ENCODE measurements at regions not wholly inside any gene's neighbourhood (a gene's known extent, or its start where the extent isn't known, plus 50 kb on each side); places are given as distances from the start of the nearest gene placed in this dataset.

DNA sequence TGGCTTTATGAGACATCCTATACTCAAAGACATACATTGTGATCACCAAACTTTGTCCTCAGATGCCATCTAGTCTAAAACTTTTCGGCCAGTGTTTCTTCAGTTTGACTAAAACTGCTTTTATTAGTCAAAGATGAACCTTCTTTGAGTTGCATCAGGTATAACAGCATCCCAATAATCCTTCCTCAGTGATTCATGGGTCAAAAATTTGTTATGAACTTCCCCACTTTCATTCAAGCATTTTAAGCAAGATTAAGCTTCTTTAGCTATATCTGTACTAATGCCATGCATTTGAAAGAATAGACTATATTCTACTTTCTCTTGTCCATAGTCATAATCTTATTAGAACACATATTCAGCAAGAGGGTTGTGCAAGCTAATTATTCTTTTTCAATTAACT, 1070.4 kb upstream of the ADGRL3 start:
- Histone ChIP-seq H3K4me3 (ENCODE audit: low read length) (no peak overlapping the region), H3K9ac (ENCODE audit: low read length) (no peak overlapping the region), H3K27ac (ENCODE audit: low read depth, low read length) (no peak overlapping the region), H3K27me3 (ENCODE audit: control insufficient read depth, insufficient read depth, low read length) (no peaks in the 10 kb centered on the region), H3K4me1 (ENCODE audit: control insufficient read depth, insufficient read depth, low read length) (no peaks in the 10 kb centered on the region), H3K36me3 (ENCODE audit: control insufficient read depth, insufficient read depth, low read length) (no peaks in the 10 kb centered on the region)

DNA sequence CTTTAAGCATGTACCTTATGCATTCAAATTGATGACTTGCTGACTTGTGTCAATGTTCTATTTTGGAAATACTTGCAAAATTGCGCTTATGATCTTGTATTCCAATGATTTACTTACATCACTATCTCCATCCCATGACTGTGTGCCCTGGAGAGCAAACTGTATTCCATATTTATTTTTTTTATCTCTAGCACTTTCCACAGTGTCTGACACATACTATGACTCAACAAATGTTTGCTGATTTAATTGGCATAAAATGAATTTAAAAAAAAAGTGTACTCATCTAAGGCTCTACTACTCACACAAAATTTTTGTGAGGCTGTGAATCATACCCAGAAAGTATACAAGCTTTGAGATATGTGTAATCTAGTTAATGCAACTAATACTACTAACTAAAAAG, 1066.8 kb upstream of the ADGRL3 start:
- no peak overlapping the region for H3K4me3 ChIP-seq (ENCODE audit: low read length)

DNA sequence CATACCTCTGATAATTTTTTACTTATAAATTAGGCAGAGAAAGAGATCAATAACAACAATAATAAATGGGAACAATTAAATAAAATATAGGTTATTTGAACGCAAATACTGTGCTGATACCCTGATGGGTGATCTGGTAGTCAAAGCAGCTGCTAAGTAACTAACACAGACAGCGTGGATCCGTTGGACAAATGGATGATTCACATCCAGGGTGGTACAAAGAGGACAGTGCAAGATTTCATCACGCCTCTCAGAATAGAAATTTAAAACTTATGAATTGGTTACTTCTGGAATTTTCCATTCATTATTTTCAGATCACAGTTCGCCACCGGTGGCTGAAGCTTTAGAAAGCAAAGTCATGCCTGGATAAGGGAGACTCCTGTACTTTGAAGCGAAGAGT, 1066.0 kb upstream of the ADGRL3 start:
- no peak overlapping the region for H3K9ac ChIP-seq (ENCODE audit: low read length)

More for the DNA sequence above, 1066.8 kb upstream of the ADGRL3 start:
- Histone ChIP-seq H3K36me3 (ENCODE audit: control insufficient read depth, insufficient read depth, low read length) (no peaks in the 10 kb centered on the region), H3K27ac (ENCODE audit: low read depth, low read length) (no peak overlapping the region), H3K9ac (ENCODE audit: low read length) (no peak overlapping the region), H3K4me1 (ENCODE audit: control insufficient read depth, insufficient read depth, low read length) (no peaks in the 10 kb centered on the region), H3K27me3 (ENCODE audit: control insufficient read depth, insufficient read depth, low read length) (no peaks in the 10 kb centered on the region)

DNA sequence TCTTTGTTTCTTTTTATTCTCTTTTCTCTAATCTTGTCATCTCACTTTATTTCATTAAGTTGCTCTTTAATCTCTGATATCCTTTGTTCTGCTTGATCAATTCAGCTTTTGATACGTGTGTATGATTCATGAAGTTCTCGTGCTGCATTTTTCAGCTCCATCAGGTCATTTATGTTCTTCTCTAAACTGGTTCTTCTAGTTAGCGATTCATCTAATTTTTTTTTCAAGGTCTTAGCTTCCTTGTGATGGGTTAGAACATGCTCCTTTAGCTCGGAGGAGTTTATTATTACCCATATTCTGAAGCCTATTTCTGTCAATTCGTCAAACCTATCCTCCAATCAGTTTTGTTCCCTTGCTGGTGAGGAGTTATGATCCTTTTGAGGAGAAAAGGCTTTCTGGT, 1045.0 kb upstream of the ADGRL3 start:
- no peak overlapping the region for H3K9ac ChIP-seq (ENCODE audit: low read length)
- H3K4me3 ChIP-seq (ENCODE audit: low read length): no peak overlapping the region
- H3K27me3 ChIP-seq (ENCODE audit: control insufficient read depth, insufficient read depth, low read length): no peaks in the 10 kb centered on the region
- H3K36me3 ChIP-seq (ENCODE audit: control insufficient read depth, insufficient read depth, low read length): no peaks in the 10 kb centered on the region
- no peaks in the 10 kb centered on the region for H3K4me1 ChIP-seq (ENCODE audit: control insufficient read depth, insufficient read depth, low read length)
- H3K27ac ChIP-seq (ENCODE audit: low read depth, low read length): no peak overlapping the region

More for the DNA sequence above, 1066.0 kb upstream of the ADGRL3 start:
- Histone ChIP-seq H3K4me1 (ENCODE audit: control insufficient read depth, insufficient read depth, low read length) (no peaks in the 10 kb centered on the region), H3K4me3 (ENCODE audit: low read length) (no peak overlapping the region), H3K27me3 (ENCODE audit: control insufficient read depth, insufficient read depth, low read length) (no peaks in the 10 kb centered on the region), H3K27ac (ENCODE audit: low read depth, low read length) (no peak overlapping the region), H3K36me3 (ENCODE audit: control insufficient read depth, insufficient read depth, low read length) (no peaks in the 10 kb centered on the region)

DNA sequence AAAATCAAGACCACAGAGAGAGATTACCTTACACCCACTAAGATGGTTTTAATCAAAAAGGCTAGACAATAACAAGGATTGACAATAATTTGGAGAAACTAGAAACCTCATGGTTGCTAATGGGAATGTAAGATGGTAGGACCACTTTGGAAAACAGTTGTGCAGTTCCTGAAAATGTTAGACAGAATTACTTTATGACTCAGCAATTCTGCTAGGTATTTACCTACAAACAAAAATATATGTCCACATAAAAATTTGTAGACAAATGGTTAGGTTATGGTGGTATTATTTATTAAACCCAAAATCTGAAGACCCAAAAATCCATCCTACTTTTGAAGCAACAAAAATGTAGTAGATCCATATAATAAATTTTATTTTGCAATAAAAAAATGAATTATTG, 1027.0 kb upstream of the ADGRL3 start:
- no peaks in the 10 kb centered on the region for H3K4me1 ChIP-seq (ENCODE audit: control insufficient read depth, insufficient read depth, low read length)
- H3K27me3 ChIP-seq (ENCODE audit: control insufficient read depth, insufficient read depth, low read length): no peaks in the 10 kb centered on the region
- H3K36me3 ChIP-seq (ENCODE audit: control insufficient read depth, insufficient read depth, low read length): no peaks in the 10 kb centered on the region
- H3K27ac ChIP-seq (ENCODE audit: low read depth, low read length): no peak overlapping the region
- no peak overlapping the region for H3K9ac ChIP-seq (ENCODE audit: low read length)
- no peak overlapping the region for H3K4me3 ChIP-seq (ENCODE audit: low read length)

DNA sequence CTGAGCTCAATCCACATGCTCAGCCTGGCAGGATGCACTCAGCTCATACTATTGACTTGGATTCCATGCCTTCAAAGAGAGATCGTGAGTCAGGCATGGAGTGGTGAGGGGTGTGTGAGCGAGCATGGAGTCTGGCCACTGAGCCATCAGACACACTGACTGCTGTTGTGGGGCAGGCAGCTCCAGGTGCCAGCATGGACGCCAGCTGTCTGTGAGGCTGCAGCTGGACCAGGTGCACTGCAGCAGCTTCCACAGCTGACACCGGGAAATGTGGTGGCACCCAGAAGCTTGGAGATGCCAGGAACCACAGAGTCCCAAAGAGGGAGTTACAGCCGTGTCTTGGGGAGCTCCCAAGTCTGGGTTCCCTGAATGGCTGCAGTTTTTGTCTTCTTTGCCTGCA, 1026.4 kb upstream of the ADGRL3 start:
- Histone ChIP-seq H3K4me1 (ENCODE audit: control insufficient read depth, insufficient read depth, low read length) (no peaks in the 10 kb centered on the region), H3K4me3 (ENCODE audit: low read length) (no peak overlapping the region), H3K9ac (ENCODE audit: low read length) (no peak overlapping the region), H3K36me3 (ENCODE audit: control insufficient read depth, insufficient read depth, low read length) (no peaks in the 10 kb centered on the region), H3K27ac (ENCODE audit: low read depth, low read length) (no peak overlapping the region), H3K27me3 (ENCODE audit: control insufficient read depth, insufficient read depth, low read length) (no peaks in the 10 kb centered on the region)

DNA sequence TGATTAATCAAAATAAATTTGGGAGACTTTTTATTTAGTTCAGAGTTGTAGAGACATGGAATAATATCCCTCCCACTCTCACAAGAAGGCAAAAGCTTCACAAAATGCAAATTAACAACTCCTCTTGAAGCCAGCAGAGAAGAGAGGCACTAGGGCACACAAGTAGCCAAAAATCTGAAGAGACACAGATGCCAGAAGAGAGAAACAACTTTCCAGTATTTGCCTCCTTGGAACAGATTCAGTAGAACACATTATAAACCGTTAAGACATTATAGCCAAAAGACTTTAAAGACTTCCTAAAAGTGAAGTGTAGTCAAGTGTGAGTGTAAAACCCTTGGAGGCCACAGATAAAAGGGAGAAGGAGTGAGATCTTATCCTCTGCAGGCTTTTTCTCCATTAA, 1024.9 kb upstream of the ADGRL3 start:
- Histone ChIP-seq H3K27me3 (ENCODE audit: control insufficient read depth, insufficient read depth, low read length) (no peaks in the 10 kb centered on the region), H3K27ac (ENCODE audit: low read depth, low read length) (no peak overlapping the region), H3K9ac (ENCODE audit: low read length) (no peak overlapping the region), H3K4me3 (ENCODE audit: low read length) (no peak overlapping the region), H3K36me3 (ENCODE audit: control insufficient read depth, insufficient read depth, low read length) (no peaks in the 10 kb centered on the region), H3K4me1 (ENCODE audit: control insufficient read depth, insufficient read depth, low read length) (no peaks in the 10 kb centered on the region)

DNA sequence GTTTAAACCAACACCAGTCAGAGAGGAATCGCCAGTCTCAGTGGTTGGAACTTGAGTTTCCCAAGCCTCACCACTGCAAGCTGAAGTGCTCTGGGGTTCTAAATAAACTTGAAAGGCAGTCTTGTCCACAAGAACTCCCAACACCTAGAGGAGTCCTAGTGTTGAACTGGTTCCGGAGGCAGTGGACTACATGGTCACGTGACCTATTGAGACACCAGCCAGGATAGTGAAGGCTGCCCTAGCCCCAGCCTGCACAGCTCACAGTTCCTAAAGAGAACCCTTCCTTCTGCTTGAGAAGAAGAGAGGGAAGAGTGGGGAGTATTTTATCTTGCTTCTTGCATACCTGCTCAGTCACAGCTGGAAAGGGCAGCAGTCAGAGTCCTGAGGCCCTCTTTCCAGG, 1012.7 kb upstream of the ADGRL3 start:
- H3K27me3 ChIP-seq (ENCODE audit: control insufficient read depth, insufficient read depth, low read length): no peaks in the 10 kb centered on the region
- H3K4me3 ChIP-seq (ENCODE audit: low read length): no peak overlapping the region
- H3K4me1 ChIP-seq (ENCODE audit: control insufficient read depth, insufficient read depth, low read length): no peaks in the 10 kb centered on the region
- no peak overlapping the region for H3K9ac ChIP-seq (ENCODE audit: low read length)
- H3K27ac ChIP-seq (ENCODE audit: low read depth, low read length): no peak overlapping the region
- no peaks in the 10 kb centered on the region for H3K36me3 ChIP-seq (ENCODE audit: control insufficient read depth, insufficient read depth, low read length)

DNA sequence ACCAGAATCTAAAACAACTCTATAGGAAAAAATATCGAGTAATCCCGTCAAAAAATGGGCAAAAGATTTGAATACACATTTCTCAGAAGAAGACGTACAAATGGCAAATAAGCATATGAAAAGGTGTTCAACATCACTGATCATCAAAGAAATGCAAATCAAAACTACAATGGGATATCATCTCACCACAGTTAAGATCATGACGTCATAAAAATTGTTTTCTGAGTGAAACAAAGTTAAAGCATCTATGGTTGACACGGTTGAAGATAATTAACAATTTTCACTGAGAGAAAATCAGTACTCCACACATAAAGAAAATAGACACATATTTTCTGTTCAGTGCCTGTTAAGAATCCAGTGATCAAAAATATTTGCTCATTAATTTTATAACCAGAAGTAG, 1010.8 kb upstream of the ADGRL3 start:
- Histone ChIP-seq H3K4me3 (ENCODE audit: low read length) (no peak overlapping the region), H3K4me1 (ENCODE audit: control insufficient read depth, insufficient read depth, low read length) (no peaks in the 10 kb centered on the region), H3K36me3 (ENCODE audit: control insufficient read depth, insufficient read depth, low read length) (no peaks in the 10 kb centered on the region), H3K27ac (ENCODE audit: low read depth, low read length) (no peak overlapping the region), H3K27me3 (ENCODE audit: control insufficient read depth, insufficient read depth, low read length) (no peaks in the 10 kb centered on the region), H3K9ac (ENCODE audit: low read length) (no peak overlapping the region)

DNA sequence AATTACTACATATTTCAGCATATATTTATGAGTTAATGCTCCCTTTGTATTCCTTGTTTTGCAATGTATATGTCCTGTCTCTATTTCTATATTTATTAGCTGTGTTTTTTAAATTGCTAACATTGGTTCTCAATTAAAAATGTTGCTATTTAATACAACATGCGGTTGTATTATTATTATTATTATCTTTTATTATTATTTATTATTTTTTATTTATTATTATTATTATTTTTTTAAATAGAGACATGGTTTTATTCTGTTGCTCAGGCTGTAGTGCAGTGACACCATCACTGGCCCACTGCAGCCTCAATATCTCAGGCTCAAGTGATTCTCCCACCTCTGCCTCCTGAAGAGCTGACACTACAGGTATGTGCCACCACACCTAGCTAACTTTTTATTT, 1005.9 kb upstream of the ADGRL3 start:
- no peaks in the 10 kb centered on the region for H3K36me3 ChIP-seq (ENCODE audit: control insufficient read depth, insufficient read depth, low read length)
- no peak overlapping the region for H3K27ac ChIP-seq (ENCODE audit: low read depth, low read length)
- no peak overlapping the region for H3K9ac ChIP-seq (ENCODE audit: low read length)
- no peak overlapping the region for H3K4me3 ChIP-seq (ENCODE audit: low read length)
- H3K4me1 ChIP-seq (ENCODE audit: control insufficient read depth, insufficient read depth, low read length): no peaks in the 10 kb centered on the region
- no peaks in the 10 kb centered on the region for H3K27me3 ChIP-seq (ENCODE audit: control insufficient read depth, insufficient read depth, low read length)

DNA sequence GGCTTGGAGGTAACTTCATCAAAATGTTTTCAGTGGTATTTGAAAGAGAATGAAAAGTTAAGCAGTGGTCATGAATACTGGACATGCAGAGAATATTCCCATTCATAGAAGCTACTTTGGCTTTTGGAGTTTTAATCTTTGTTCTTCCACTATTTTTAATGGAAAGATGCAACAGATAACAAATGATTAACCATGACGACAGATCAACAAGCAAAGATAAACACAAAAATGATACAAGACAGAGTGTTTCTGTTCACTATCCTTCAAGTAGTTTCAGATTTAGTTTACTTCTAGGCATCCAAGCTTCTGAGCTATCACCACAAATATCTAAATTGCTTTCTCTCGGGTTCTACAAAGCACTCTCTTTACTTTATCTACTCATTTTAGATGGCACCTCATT, 1004.9 kb upstream of the ADGRL3 start:
- Histone ChIP-seq H3K9ac (ENCODE audit: low read length) (no peak overlapping the region), H3K4me3 (ENCODE audit: low read length) (no peak overlapping the region), H3K4me1 (ENCODE audit: control insufficient read depth, insufficient read depth, low read length) (no peaks in the 10 kb centered on the region), H3K36me3 (ENCODE audit: control insufficient read depth, insufficient read depth, low read length) (no peaks in the 10 kb centered on the region), H3K27me3 (ENCODE audit: control insufficient read depth, insufficient read depth, low read length) (no peaks in the 10 kb centered on the region), H3K27ac (ENCODE audit: low read depth, low read length) (no peak overlapping the region)

DNA sequence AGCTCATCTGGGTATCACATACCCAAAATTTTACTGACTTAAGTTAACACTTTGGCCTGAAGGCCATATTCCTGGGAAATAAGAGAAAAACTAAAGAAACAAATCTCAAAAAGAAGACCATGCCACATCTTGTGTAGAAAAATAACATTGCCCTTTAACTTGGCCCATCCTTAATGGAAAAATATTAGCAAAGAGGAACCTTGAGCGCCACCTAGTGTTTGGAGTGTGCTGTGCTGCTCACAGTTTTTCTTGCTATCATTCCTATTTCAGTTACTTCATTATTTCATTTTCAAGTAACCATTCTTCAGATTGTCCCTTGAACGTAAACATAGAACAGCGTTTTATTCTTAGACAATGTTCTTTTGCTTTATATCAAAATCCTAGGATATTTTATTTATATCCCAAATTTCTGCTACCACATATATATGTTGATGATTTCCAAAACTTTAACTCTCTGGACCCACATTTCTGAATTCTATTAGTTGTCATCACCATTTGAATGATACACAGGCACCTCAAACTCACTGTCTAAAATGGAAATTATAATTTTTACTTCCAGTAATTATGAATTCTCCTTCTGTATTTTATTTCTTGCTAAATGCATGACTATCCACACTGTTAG, 999.0 kb upstream of the ADGRL3 start:
- no peaks in the 10 kb centered on the region for H3K36me3 ChIP-seq (ENCODE audit: control insufficient read depth, insufficient read depth, low read length)
- no peak overlapping the region for H3K4me3 ChIP-seq (ENCODE audit: low read length)
- H3K4me1 ChIP-seq (ENCODE audit: control insufficient read depth, insufficient read depth, low read length): no peaks in the 10 kb centered on the region
- H3K27me3 ChIP-seq (ENCODE audit: control insufficient read depth, insufficient read depth, low read length): no peaks in the 10 kb centered on the region
- H3K9ac ChIP-seq (ENCODE audit: low read length): no peak overlapping the region
- no peak overlapping the region for H3K27ac ChIP-seq (ENCODE audit: low read depth, low read length)

DNA sequence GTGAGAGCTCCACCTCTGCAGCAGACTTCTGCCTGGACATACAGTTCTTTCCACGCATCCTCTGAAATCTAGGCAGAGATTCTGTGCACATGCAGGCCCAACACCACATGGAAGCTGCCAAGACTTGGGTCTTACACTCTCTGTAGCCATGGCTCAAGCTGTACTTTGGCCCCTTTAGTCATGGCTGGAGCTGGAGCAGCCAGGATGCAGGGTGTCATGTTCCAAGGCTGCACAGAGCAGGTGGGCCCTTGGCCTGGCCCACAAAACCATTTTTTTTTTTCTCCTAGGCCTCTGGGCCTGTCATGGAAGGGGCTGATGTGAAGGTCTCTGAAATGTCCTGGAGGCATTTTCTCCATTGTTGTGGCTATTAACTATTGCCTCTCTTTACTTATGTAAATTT, 990.5 kb upstream of the ADGRL3 start:
- no peak overlapping the region for H3K4me3 ChIP-seq (ENCODE audit: low read length)

More for the DNA sequence above, 990.5 kb upstream of the ADGRL3 start:
- no peaks in the 10 kb centered on the region for H3K4me1 ChIP-seq (ENCODE audit: control insufficient read depth, insufficient read depth, low read length)
- no peak overlapping the region for H3K27ac ChIP-seq (ENCODE audit: low read depth, low read length)
- no peak overlapping the region for H3K9ac ChIP-seq (ENCODE audit: low read length)
- no peaks in the 10 kb centered on the region for H3K27me3 ChIP-seq (ENCODE audit: control insufficient read depth, insufficient read depth, low read length)
- no peaks in the 10 kb centered on the region for H3K36me3 ChIP-seq (ENCODE audit: control insufficient read depth, insufficient read depth, low read length)
